Caco-2 (cell line): ENCODE measurements at regions not wholly inside any gene's neighbourhood (a gene's known extent, or its start where the extent isn't known, plus 50 kb on each side); places are given as distances from the start of the nearest gene placed in this dataset.

ENCODE experiments used
- BruUV-seq: library from RNA; stranded (reverse); fragments of 400-500 nt; replicated peaks from 2 replicates; lab custom pipeline; 2021; lab: Mats Ljungman, UMichigan
- CTCF ChIA-PET: fragments of 300-600 bp; sonication (Branson Sonifier 250); formaldehyde crosslinking; loops from one replicate; lab custom pipeline; 2022; ENCODE audit warnings: antibody characterized with exemption; lab: Charles Lee
- POLR2A ChIA-PET: fragments of 300-600 bp; sonication (Branson Sonifier 250); formaldehyde crosslinking; loops from one replicate; lab custom pipeline; 2022; ENCODE audit warnings: antibody characterized with exemption; lab: Charles Lee
- DNase-seq, 2 experiments: peaks; one replicate each; pipeline versions ENCODE4 v3.0.0 to v3.0.0-alpha.2; 2020 to 2022
- H3K27me3 ChIP-seq: replicated peaks from 2 replicates; pipeline ENCODE4 v1.6.0; 2011; ENCODE audit warnings: low read length; ENCODE audit not compliant: control insufficient read depth, insufficient read depth
- H3K36me3 ChIP-seq: 2 replicates; pipeline ENCODE4 v1.5.1; 2011; ENCODE audit warnings: low read length; ENCODE audit not compliant: control insufficient read depth, insufficient read depth
- H3K4me1 ChIP-seq: fragments of 250-450 bp; sonication (Bioruptor Pico); 2 replicates; pipeline ENCODE4 v1.5.1; 2020; ENCODE audit warnings: mild to moderate bottlenecking
- H3K4me3 ChIP-seq: 2 replicates; pipeline ENCODE4 v1.5.1; 2011; ENCODE audit warnings: low read depth, mild to moderate bottlenecking, control low read depth, low read length
- H3K9me3 ChIP-seq: fragments of 250-450 bp; sonication (Bioruptor Pico); 2 replicates; pipeline ENCODE4 v1.5.1; 2020; ENCODE audit warnings: mild to moderate bottlenecking, moderate library complexity
- H3K27ac Mint-ChIP-seq: one replicate; pipeline ENCODE4 v1.8.0; 2022; ENCODE audit warnings: mixed read lengths; ENCODE audit not compliant: unreplicated experiment
- H3K27me3 Mint-ChIP-seq: one replicate; pipeline ENCODE4 v1.8.0; 2022; ENCODE audit warnings: mixed read lengths; ENCODE audit not compliant: insufficient read depth, unreplicated experiment
- H3K36me3 Mint-ChIP-seq: one replicate; pipeline ENCODE4 v1.8.0; 2022; ENCODE audit warnings: mild to moderate bottlenecking, mixed read lengths; ENCODE audit not compliant: insufficient read depth, unreplicated experiment
- H3K4me1 Mint-ChIP-seq: one replicate; pipeline ENCODE4 v1.8.0; 2022; ENCODE audit warnings: low read depth, mixed read lengths; ENCODE audit not compliant: unreplicated experiment
- H3K4me3 Mint-ChIP-seq: one replicate; pipeline ENCODE4 v1.8.0; 2022; ENCODE audit warnings: mild to moderate bottlenecking, moderate library complexity, mixed read lengths; ENCODE audit not compliant: unreplicated experiment
- H3K9me3 Mint-ChIP-seq: one replicate; pipeline ENCODE4 v1.8.0; 2022; ENCODE audit warnings: mixed read lengths; ENCODE audit not compliant: unreplicated experiment
- CTCF ChIP-seq, 2 experiments: fragments of 200-600 bp in 1 of 2; IDR thresholded peaks; 1 replicate in 1 of 2; 2 replicates in 1 of 2; pipeline versions ENCODE4 v1.5.1 to v1.8.0; 2011 to 2022; ENCODE audit warnings: antibody characterized with exemption in 1 of 2, control low read depth in 1 of 2, inconsistent platforms in 1 of 2, low read depth in 1 of 2, low read length in 1 of 2, mild to moderate bottlenecking in 1 of 2, moderate library complexity in 1 of 2; ENCODE audit not compliant: insufficient read depth in 1 of 2, severe bottlenecking in 1 of 2, unreplicated experiment in 1 of 2
- intact Hi-C: fragments of 100-400 bp; cut with micrococcal nuclease; formaldehyde crosslinking; loops from one replicate; pipeline ENCODE4 v1.10.0; 2022; ENCODE audit not compliant: unreplicated experiment

- H3K27me3 ChIP-seq, result no peaks in the 10 kb centered on the region
- H3K9me3 ChIP-seq, result no peaks in the 10 kb centered on the region
- H3K4me3 ChIP-seq, result no peak overlapping the region
- intact Hi-C loops, result loop anchor here (1.0 kb wide), 1 partner anchor 28 kb away; no protein-coding TSS in a partner anchor
- ChIA-PET CTCF (no interaction called here), POLR2A (no interaction called here)
- no peaks in the 10 kb centered on the region for H3K27me3 Mint-ChIP-seq
- H3K4me3 Mint-ChIP-seq, result no peak overlapping the region
- no peaks in the 10 kb centered on the region for H3K9me3 Mint-ChIP-seq
- BruUV-seq, result no TSS peak
- TF ChIP-seq CTCF (IDR thresholded peaks at IDR 0.05; ENCODE audit: insufficient read depth in 1 of 2, low read depth in 1 of 2, low read length in 1 of 2, severe bottlenecking in 1 of 2, unreplicated experiment in 1 of 2), result no peak
- H3K27ac Mint-ChIP-seq, result no peak overlapping the region
- H3K36me3 Mint-ChIP-seq, result no peaks in the 10 kb centered on the region
- no peaks in the 10 kb centered on the region for H3K36me3 ChIP-seq
- no peak for DNase-seq
- H3K4me1 ChIP-seq, result no peaks in the 10 kb centered on the region
- H3K4me1 Mint-ChIP-seq, result no peaks in the 10 kb centered on the region
These were observed 58.5 kb upstream of the BCAR3 start for GRCh38 chr1:93740157-93740556.

- no peaks in the 10 kb centered on the region for H3K27me3 Mint-ChIP-seq
- H3K27ac Mint-ChIP-seq, result no peak overlapping the region
- no peaks in the 10 kb centered on the region for H3K9me3 Mint-ChIP-seq
- TF ChIP-seq CTCF (IDR thresholded peaks at IDR 0.05; ENCODE audit: insufficient read depth in 1 of 2, low read depth in 1 of 2, low read length in 1 of 2, severe bottlenecking in 1 of 2, unreplicated experiment in 1 of 2), result no peak
- POLR2A ChIA-PET, result no interaction called here
- H3K9me3 ChIP-seq, result no peaks in the 10 kb centered on the region
- H3K4me3 Mint-ChIP-seq, result no peak overlapping the region
- H3K4me1 Mint-ChIP-seq, result no peaks in the 10 kb centered on the region
- BruUV-seq, result no TSS peak
- H3K4me3 ChIP-seq, result no peak overlapping the region
- H3K4me1 ChIP-seq, result no peaks in the 10 kb centered on the region
- DNase-seq, result no peak
- no peaks in the 10 kb centered on the region for H3K36me3 Mint-ChIP-seq
- H3K27me3 ChIP-seq, result no peaks in the 10 kb centered on the region
- no peaks in the 10 kb centered on the region for H3K36me3 ChIP-seq
- CTCF ChIA-PET, result no interaction called here
- intact Hi-C loops, result no loop called here
These were observed 57.8 kb upstream of the BCAR3 start for GRCh38 chr1:93739472-93739871.

- ChIA-PET CTCF (no interaction called here), POLR2A (no interaction called here)
- no peak for TF ChIP-seq CTCF (IDR thresholded peaks at IDR 0.05; ENCODE audit: insufficient read depth in 1 of 2, low read depth in 1 of 2, low read length in 1 of 2, severe bottlenecking in 1 of 2, unreplicated experiment in 1 of 2)
- DNase-seq, result no peak
- Mint-ChIP-seq H3K27ac (no peak overlapping the region), H3K9me3 (no peaks in the 10 kb centered on the region), H3K4me3 (no peak overlapping the region), H3K4me1 (no peaks in the 10 kb centered on the region), H3K27me3 (no peaks in the 10 kb centered on the region), H3K36me3 (no peaks in the 10 kb centered on the region)
- H3K9me3 ChIP-seq, result no peaks in the 10 kb centered on the region
- intact Hi-C loops, result no loop called here
- H3K4me1 ChIP-seq, result no peaks in the 10 kb centered on the region
- H3K36me3 ChIP-seq, result no peaks in the 10 kb centered on the region
- H3K27me3 ChIP-seq, result no peaks in the 10 kb centered on the region
- H3K4me3 ChIP-seq, result no peak overlapping the region
- BruUV-seq, result no TSS peak
These were observed 57.3 kb upstream of the BCAR3 start for GRCh38 chr1:93738926-93739325.
